H1 (cell line): ENCODE measurements at regions not wholly inside any gene's neighbourhood (a gene's known extent, or its start where the extent isn't known, plus 50 kb on each side); places are given as distances from the start of the nearest gene placed in this dataset.

Experiments used
- ATF3 ChIP-seq: IDR thresholded peaks from 2 replicates; pipeline ENCODE4 v1.6.1; 2011; ENCODE audit warnings: low read depth, mild to moderate bottlenecking, low read length; ENCODE audit not compliant: insufficient read depth
- CHD7 ChIP-seq: fragments of 300-600 bp; sonication (generic); IDR thresholded peaks from 2 replicates; pipeline ENCODE4 v1.7.1; 2012; ENCODE audit warnings: low read length, moderate library complexity, mild to moderate bottlenecking, inconsistent platforms; ENCODE audit not compliant: insufficient replicate concordance
- CTCF ChIP-seq, 3 experiments: IDR thresholded peaks; 1 replicate in 2 of 3; 2 replicates in 1 of 3; pipeline versions ENCODE4 v1.5.1 to v1.6.1; 2011; ENCODE audit warnings: low read length in 3 of 3, mild to moderate bottlenecking in 3 of 3, inconsistent platforms in 2 of 3, low read depth in 1 of 3, moderate library complexity in 1 of 3; ENCODE audit not compliant: insufficient read depth in 1 of 3; ENCODE audit errors: control extremely low read depth in 1 of 3
- EZH2 ChIP-seq: fragments of 200-600 bp; sonication (generic); IDR thresholded peaks from 2 replicates; pipeline ENCODE4 v1.7.1; 2012; ENCODE audit warnings: low read depth, mild to moderate bottlenecking, moderate library complexity, low read length, inconsistent platforms; ENCODE audit not compliant: severe bottlenecking
- FOSL1 ChIP-seq: IDR thresholded peaks from 2 replicates; pipeline ENCODE4 v1.6.1; 2011; ENCODE audit warnings: mild to moderate bottlenecking, low read depth, low read length, moderate library complexity; ENCODE audit not compliant: insufficient read depth
- JUND ChIP-seq: IDR thresholded peaks from 2 replicates; pipeline ENCODE4 v1.6.1; 2011; ENCODE audit warnings: mild to moderate bottlenecking, improper control_type of control experiment, low read length
- POLR2AphosphoS5 ChIP-seq: IDR thresholded peaks from 2 replicates; pipeline ENCODE4 v1.6.1; 2011; ENCODE audit warnings: low read depth, low read length
- TAF1 ChIP-seq: IDR thresholded peaks from 2 replicates; pipeline ENCODE4 v1.6.1; 2011; ENCODE audit warnings: mild to moderate bottlenecking, low read depth, low read length
- TEAD4 ChIP-seq: IDR thresholded peaks from 2 replicates; pipeline ENCODE4 v1.6.1; 2012; ENCODE audit warnings: low read depth, low read length, inconsistent platforms, mixed read lengths

- no peak for TF ChIP-seq FOSL1
- no peak for TF ChIP-seq CTCF (IDR thresholded peaks at IDR 0.05; ENCODE audit: control extremely low read depth in 1 of 3, insufficient read depth in 1 of 3, low read depth in 1 of 3, low read length in 3 of 3)
- no peak for TF ChIP-seq POLR2AphosphoS5
- TF ChIP-seq EZH2: no peak
- TF ChIP-seq ATF3: no peak
- no peak for TF ChIP-seq JUND
- no peak for TF ChIP-seq CHD7
- TF ChIP-seq TAF1: no peak
- TF ChIP-seq TEAD4: no peak
These were observed 270.5 kb upstream of the P2RY1 start for GRCh38 chr3:152564459-152564858.
